DND-41 (cell line): ENCODE measurements at regions not wholly inside any gene's neighbourhood (a gene's known extent, or its start where the extent isn't known, plus 50 kb on each side); places are given as distances from the start of the nearest gene placed in this dataset.

Experiments
- ATAC-seq: fragments of 200-7000 bp; cut with Tn5 transposase; 3 replicates; pipeline ENCODE4 v1.9.1; 2021; ENCODE audit warnings: low read depth; ENCODE audit not compliant: insufficient read depth
- DNase-seq: peaks from one replicate; pipeline ENCODE4 v3.0.0-alpha.2; 2020
- H2AFZ ChIP-seq: 2 replicates; pipeline ENCODE4 v1.6.0; 2012; ENCODE audit warnings: low read depth, low read length
- H3K27ac ChIP-seq: 2 replicates; pipeline ENCODE4 v1.5.1; 2012; ENCODE audit warnings: low read length, inconsistent platforms
- H3K27me3 ChIP-seq: fragments of 200-600 bp; sonication (generic); 2 replicates; pipeline ENCODE4 v1.6.0; 2012; ENCODE audit warnings: low read length, mild to moderate bottlenecking, inconsistent platforms; ENCODE audit not compliant: insufficient read depth, poor library complexity
- H3K36me3 ChIP-seq: 2 replicates; pipeline ENCODE4 v1.5.1; 2012; ENCODE audit warnings: low read length, inconsistent platforms; ENCODE audit not compliant: insufficient read depth
- H3K4me1 ChIP-seq: 2 replicates; pipeline ENCODE4 v1.5.1; 2012; ENCODE audit warnings: mild to moderate bottlenecking, low read length; ENCODE audit not compliant: insufficient read depth
- H3K4me2 ChIP-seq: 2 replicates; pipeline ENCODE4 v1.6.0; 2012; ENCODE audit warnings: mild to moderate bottlenecking, moderate library complexity, low read length, inconsistent platforms; ENCODE audit not compliant: insufficient read depth
- H3K4me3 ChIP-seq, 2 experiments: fragments of 200-600 bp in 1 of 2; shearing (Covaris generic) in 1 of 2; 2 replicates each; pipeline ENCODE4 v1.5.1; 2012 to 2016; ENCODE audit warnings: inconsistent platforms in 2 of 2, low read length in 2 of 2, mild to moderate bottlenecking in 2 of 2, low read depth in 1 of 2, moderate library complexity in 1 of 2
- H3K79me2 ChIP-seq: 2 replicates; pipeline ENCODE4 v1.6.0; 2012; ENCODE audit warnings: low read length, inconsistent platforms; ENCODE audit not compliant: insufficient read depth
- H3K9ac ChIP-seq: 2 replicates; pipeline ENCODE4 v1.6.0; 2012; ENCODE audit warnings: low read depth, mild to moderate bottlenecking, inconsistent platforms, low read length, moderate library complexity
- H3K9me3 ChIP-seq: 2 replicates; pipeline ENCODE4 v1.5.1; 2012; ENCODE audit warnings: low read length, moderate library complexity, mild to moderate bottlenecking, inconsistent platforms; ENCODE audit not compliant: insufficient read depth, severe bottlenecking
- H4K20me1 ChIP-seq: 2 replicates; pipeline ENCODE4 v1.6.0; 2012; ENCODE audit warnings: low read length; ENCODE audit not compliant: insufficient read depth
- CTCF ChIP-seq: IDR thresholded peaks from 2 replicates; pipeline ENCODE4 v1.5.1; 2012; ENCODE audit warnings: borderline replicate concordance, low read length, moderate library complexity, mild to moderate bottlenecking; ENCODE audit not compliant: poor library complexity, severe bottlenecking; ENCODE audit errors: extremely low read depth
- EZH2 ChIP-seq: IDR thresholded peaks from 3 replicates; pipeline ENCODE4 v1.6.1; 2012; ENCODE audit warnings: borderline replicate concordance, low read depth, mild to moderate bottlenecking, moderate library complexity, low read length, inconsistent platforms; ENCODE audit not compliant: severe bottlenecking

GRCh38 chr7:41188163-41189130 is 514.4 kb downstream of the INHBA start:
- Histone ChIP-seq H3K36me3 (no peaks in the 10 kb centered on the region), H3K4me3 (no peak overlapping the region), H3K9ac (no peak overlapping the region), H3K27ac (no peak overlapping the region), H4K20me1 (no peaks in the 10 kb centered on the region), H3K4me1 (no peaks in the 10 kb centered on the region), H3K79me2 (no peaks in the 10 kb centered on the region), H3K27me3 (no peaks in the 10 kb centered on the region), H2AFZ (no peak overlapping the region), H3K9me3 (no peaks in the 10 kb centered on the region), H3K4me2 (no peak overlapping the region)
- DNase-seq (no peak), ATAC-seq (no peak)
- TF ChIP-seq EZH2 (no peak), CTCF (no peak)

- Histone ChIP-seq H3K4me2 (no peak overlapping the region), H3K79me2 (no peaks in the 10 kb centered on the region), H3K36me3 (no peaks in the 10 kb centered on the region), H3K9me3 (no peaks in the 10 kb centered on the region), H4K20me1 (no peaks in the 10 kb centered on the region), H3K4me1 (no peaks in the 10 kb centered on the region), H3K9ac (no peak overlapping the region), H3K27me3 (no peaks in the 10 kb centered on the region), H2AFZ (no peak overlapping the region), H3K27ac (no peak overlapping the region), H3K4me3 (no peak overlapping the region)
- DNase-seq (no peak), ATAC-seq (no peak)
- no peak for TF ChIP-seq EZH2
- no peak for TF ChIP-seq CTCF
These were observed 515.6 kb downstream of the INHBA start for GRCh38 chr7:41187322-41187721.

GRCh38 chr7:41185851-41186250 is 517.0 kb downstream of the INHBA start:
- H3K9me3 ChIP-seq = no peaks in the 10 kb centered on the region
- no peaks in the 10 kb centered on the region for H3K36me3 ChIP-seq
- H3K9ac ChIP-seq = no peak overlapping the region
- H3K4me3 ChIP-seq = no peak overlapping the region
- H2AFZ ChIP-seq = no peak overlapping the region
- H3K4me1 ChIP-seq = no peaks in the 10 kb centered on the region
- no peaks in the 10 kb centered on the region for H3K27me3 ChIP-seq
- DNase-seq = no peak
- no peak for ATAC-seq
- H3K27ac ChIP-seq = no peak overlapping the region
- H4K20me1 ChIP-seq = no peaks in the 10 kb centered on the region
- no peak overlapping the region for H3K4me2 ChIP-seq
- no peaks in the 10 kb centered on the region for H3K79me2 ChIP-seq
- no peak for TF ChIP-seq CTCF
- TF ChIP-seq EZH2 = no peak
